HEK293 (cell line): ENCODE measurements at regions not wholly inside any gene's neighbourhood (a gene's known extent, or its start where the extent isn't known, plus 50 kb on each side); places are given as distances from the start of the nearest gene placed in this dataset.

Experiments
- CTCF ChIA-PET: fragments of 350-600 bp; formaldehyde crosslinking; extraction: SDS; loops from one replicate; lab custom pipeline; 2021; ENCODE audit warnings: antibody characterized with exemption; lab: Yijun Ruan, JAX
- POLR2A ChIA-PET: fragments of 300-600 bp; formaldehyde crosslinking; extraction: SDS; loops from one replicate; lab custom pipeline; 2020; ENCODE audit warnings: antibody characterized with exemption, inconsistent platforms; lab: Yijun Ruan, JAX
- H3K27ac ChIP-seq: fragments of 200-500 bp; sonication (Bioruptor generic); 2 replicates; pipeline ENCODE4 v1.5.1; 2014; ENCODE audit warnings: low read depth, low read length, control low read depth, inconsistent platforms; ENCODE audit errors: extremely low read depth
- H3K36me3 ChIP-seq, 2 experiments: fragments of 200-500 bp in 1 of 2; sonication (Bioruptor generic) in 1 of 2; 1 replicate in 1 of 2; 2 replicates in 1 of 2; pipeline ENCODE4 v1.5.1; 2014 to 2017; ENCODE audit warnings: inconsistent platforms in 2 of 2, low read length in 2 of 2; ENCODE audit not compliant: control insufficient read depth in 2 of 2, insufficient read depth in 1 of 2
- H3K4me1 ChIP-seq: fragments of 200-500 bp; sonication (Bioruptor generic); 2 replicates; pipeline ENCODE4 v1.5.1; 2014; ENCODE audit warnings: mild to moderate bottlenecking, low read length, inconsistent platforms; ENCODE audit not compliant: control insufficient read depth, insufficient read depth
- H3K4me3 ChIP-seq: 2 replicates; pipeline ENCODE4 v1.5.1; 2011; ENCODE audit warnings: low read depth, mild to moderate bottlenecking, control low read depth, low read length, moderate library complexity
- H3K9me3 ChIP-seq: fragments of 200-500 bp; sonication (Bioruptor generic); 2 replicates; pipeline ENCODE4 v1.5.1; 2014; ENCODE audit warnings: low read depth, low read length, inconsistent platforms; ENCODE audit not compliant: control insufficient read depth, insufficient read depth
- GLI2 ChIP-seq: fragments of 450-650 bp; formaldehyde crosslinking; IDR thresholded peaks from 2 replicates; pipeline ENCODE4; 2017; ENCODE audit warnings: missing biosample characterization, missing genetic modification characterization, low read depth, borderline replicate concordance
- HOXA7 ChIP-seq: sonication (generic); formaldehyde crosslinking; IDR thresholded peaks from 2 replicates; pipeline ENCODE4 v1.8.1; 2022; ENCODE audit warnings: missing genetic modification reagents, borderline replicate concordance
- KLF16 ChIP-seq: fragments of 450-650 bp; formaldehyde crosslinking; IDR thresholded peaks from 2 replicates; pipeline ENCODE4 v1.5.1; 2017; ENCODE audit warnings: missing biosample characterization, missing genetic modification characterization
- KLF7 ChIP-seq: fragments of 450-650 bp; formaldehyde crosslinking; IDR thresholded peaks from 2 replicates; pipeline ENCODE4 v1.5.1; 2016; ENCODE audit warnings: missing biosample characterization, missing genetic modification characterization, borderline replicate concordance
- RBAK ChIP-seq: fragments of 450-650 bp; formaldehyde crosslinking; IDR thresholded peaks from 2 replicates; pipeline ENCODE4 v1.5.1; 2016; ENCODE audit warnings: missing biosample characterization, missing genetic modification characterization
- SCRT1 ChIP-seq: fragments of 450-650 bp; formaldehyde crosslinking; IDR thresholded peaks from 2 replicates; pipeline ENCODE4 v1.5.1; 2016; ENCODE audit warnings: missing biosample characterization, missing genetic modification characterization, borderline replicate concordance
- YY1 ChIP-seq: fragments of 450-650 bp; formaldehyde crosslinking; IDR thresholded peaks from 2 replicates; pipeline ENCODE4 v1.5.1; 2018; ENCODE audit warnings: missing biosample characterization, missing genetic modification characterization
- ZBTB48 ChIP-seq: fragments of 450-650 bp; formaldehyde crosslinking; IDR thresholded peaks from 2 replicates; pipeline ENCODE4 v1.5.1; 2016; ENCODE audit warnings: missing biosample characterization, missing genetic modification characterization
- ZFP3 ChIP-seq: fragments of 450-650 bp; formaldehyde crosslinking; IDR thresholded peaks from 2 replicates; pipeline ENCODE4 v1.5.1; 2016; ENCODE audit warnings: low read depth, missing biosample characterization, missing genetic modification characterization
- ZNF248 ChIP-seq: fragments of 450-650 bp; formaldehyde crosslinking; IDR thresholded peaks from 2 replicates; pipeline ENCODE4 v1.5.1; 2017; ENCODE audit warnings: missing biosample characterization, missing genetic modification characterization
- ZNF311 ChIP-seq: fragments of 450-650 bp; formaldehyde crosslinking; IDR thresholded peaks from 2 replicates; pipeline ENCODE4 v1.5.1; 2017; ENCODE audit warnings: missing biosample characterization, missing genetic modification characterization, borderline replicate concordance
- ZNF416 ChIP-seq: fragments of 450-650 bp; formaldehyde crosslinking; IDR thresholded peaks from 2 replicates; pipeline ENCODE4 v1.5.1; 2016; ENCODE audit warnings: missing biosample characterization, missing genetic modification characterization
- ZNF433 ChIP-seq: fragments of 450-650 bp; formaldehyde crosslinking; IDR thresholded peaks from 2 replicates; pipeline ENCODE4 v1.5.1; 2016; ENCODE audit warnings: missing biosample characterization, missing genetic modification characterization, low read depth
- ZNF48 ChIP-seq: fragments of 450-650 bp; formaldehyde crosslinking; IDR thresholded peaks from 2 replicates; pipeline ENCODE4 v1.5.1; 2016; ENCODE audit warnings: missing biosample characterization, missing genetic modification characterization
- ZNF510 ChIP-seq: fragments of 450-650 bp; formaldehyde crosslinking; IDR thresholded peaks from 2 replicates; pipeline ENCODE4 v1.5.1; 2018; ENCODE audit warnings: mild to moderate bottlenecking, missing genetic modification characterization, missing biosample characterization; ENCODE audit not compliant: insufficient replicate concordance
- ZNF555 ChIP-seq: fragments of 450-650 bp; formaldehyde crosslinking; conservative IDR thresholded peaks from 2 replicates; pipeline ENCODE4 v1.5.1; 2017; ENCODE audit warnings: missing biosample characterization, mild to moderate bottlenecking, missing genetic modification characterization, inconsistent platforms
- ZNF624 ChIP-seq: fragments of 450-650 bp; formaldehyde crosslinking; IDR thresholded peaks from 2 replicates; pipeline ENCODE4 v1.5.1; 2017; ENCODE audit warnings: missing biosample characterization, missing genetic modification characterization
- ZNF658 ChIP-seq: fragments of 450-650 bp; formaldehyde crosslinking; IDR thresholded peaks from 2 replicates; pipeline ENCODE4; 2016; ENCODE audit warnings: missing biosample characterization, missing genetic modification characterization
- ZNF664 ChIP-seq: fragments of 450-650 bp; formaldehyde crosslinking; IDR thresholded peaks from 2 replicates; pipeline ENCODE4 v1.5.1; 2016; ENCODE audit warnings: missing biosample characterization, missing genetic modification characterization
- ZNF707 ChIP-seq: fragments of 450-650 bp; formaldehyde crosslinking; IDR thresholded peaks from 2 replicates; pipeline ENCODE4 v1.5.1; 2016; ENCODE audit warnings: missing biosample characterization, missing genetic modification characterization
- ZNF785 ChIP-seq: fragments of 450-650 bp; formaldehyde crosslinking; IDR thresholded peaks from 2 replicates; pipeline ENCODE4 v1.5.1; 2016; ENCODE audit warnings: missing biosample characterization, missing genetic modification characterization
- ZNF791 ChIP-seq: fragments of 450-650 bp; formaldehyde crosslinking; IDR thresholded peaks from 2 replicates; pipeline ENCODE4 v1.5.1; 2016; ENCODE audit warnings: missing biosample characterization, missing genetic modification characterization
- ZNF830 ChIP-seq: fragments of 450-650 bp; IDR thresholded peaks from 2 replicates; pipeline ENCODE4 v1.5.0; 2018; ENCODE audit warnings: missing biosample characterization, missing genetic modification characterization, low read depth, mild to moderate bottlenecking, moderate library complexity
- ZNF837 ChIP-seq: fragments of 450-650 bp; formaldehyde crosslinking; IDR thresholded peaks from 2 replicates; pipeline ENCODE4 v1.5.1; 2016; ENCODE audit warnings: missing biosample characterization, missing genetic modification characterization
- ZNF843 ChIP-seq: fragments of 450-650 bp; formaldehyde crosslinking; IDR thresholded peaks from 2 replicates; pipeline ENCODE4 v1.5.1; 2016; ENCODE audit warnings: missing biosample characterization, missing genetic modification characterization
- TF ChIP-seq, protein P1 (sequence below): fragments of 450-650 bp; formaldehyde crosslinking; IDR thresholded peaks from 2 replicates; pipeline ENCODE4 v1.5.1; 2017; ENCODE audit warnings: missing biosample characterization, missing genetic modification characterization
- TF ChIP-seq, protein P2 (sequence below): sonication (generic); formaldehyde crosslinking; IDR thresholded peaks from 2 replicates; pipeline ENCODE4 v1.8.1; 2022; ENCODE audit warnings: mild to moderate bottlenecking, moderate library complexity, missing genetic modification reagents
- TF ChIP-seq, protein P3 (sequence below): fragments of 450-650 bp; formaldehyde crosslinking; IDR thresholded peaks from 2 replicates; pipeline ENCODE4 v1.5.1; 2016; ENCODE audit warnings: missing biosample characterization, missing genetic modification characterization, low read depth
- TF ChIP-seq, protein P4 (sequence below): fragments of 450-650 bp; formaldehyde crosslinking; IDR thresholded peaks from 2 replicates; pipeline ENCODE4 v1.5.1; 2016; ENCODE audit warnings: missing biosample characterization, missing genetic modification characterization
- TF ChIP-seq, protein P5 (sequence below): fragments of 450-650 bp; formaldehyde crosslinking; IDR thresholded peaks from 2 replicates; pipeline ENCODE4 v1.5.1; 2017; ENCODE audit warnings: missing biosample characterization, missing genetic modification characterization

DNA sequence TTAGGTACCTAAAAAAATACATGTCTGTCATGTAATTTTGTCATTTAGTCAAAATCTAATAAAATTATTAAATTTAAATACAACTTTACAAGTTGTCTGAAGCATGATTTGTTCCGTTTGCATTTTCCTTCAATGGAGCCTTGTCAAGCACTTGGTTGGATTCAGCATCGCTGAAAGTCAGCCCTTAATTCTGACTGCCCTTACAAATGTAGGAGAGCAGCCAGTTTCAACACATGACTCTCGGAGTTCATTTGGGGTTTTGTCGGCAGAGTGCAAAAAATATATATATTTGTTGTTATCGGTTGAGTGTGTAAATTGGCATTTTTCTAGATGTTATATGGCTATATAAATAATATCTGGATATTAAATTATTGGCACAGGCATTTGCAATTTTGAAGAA, 180.6 kb downstream of the RPS12 start:
- CTCF ChIA-PET, result no interaction called here
- H3K36me3 ChIP-seq, result no peaks in the 10 kb centered on the region
- POLR2A ChIA-PET, result no interaction called here
- H3K27ac ChIP-seq, result no peak overlapping the region
- no peaks in the 10 kb centered on the region for H3K9me3 ChIP-seq
- no peak overlapping the region for H3K4me3 ChIP-seq
- no peaks in the 10 kb centered on the region for H3K4me1 ChIP-seq
- TF ChIP-seq, protein P1, sequence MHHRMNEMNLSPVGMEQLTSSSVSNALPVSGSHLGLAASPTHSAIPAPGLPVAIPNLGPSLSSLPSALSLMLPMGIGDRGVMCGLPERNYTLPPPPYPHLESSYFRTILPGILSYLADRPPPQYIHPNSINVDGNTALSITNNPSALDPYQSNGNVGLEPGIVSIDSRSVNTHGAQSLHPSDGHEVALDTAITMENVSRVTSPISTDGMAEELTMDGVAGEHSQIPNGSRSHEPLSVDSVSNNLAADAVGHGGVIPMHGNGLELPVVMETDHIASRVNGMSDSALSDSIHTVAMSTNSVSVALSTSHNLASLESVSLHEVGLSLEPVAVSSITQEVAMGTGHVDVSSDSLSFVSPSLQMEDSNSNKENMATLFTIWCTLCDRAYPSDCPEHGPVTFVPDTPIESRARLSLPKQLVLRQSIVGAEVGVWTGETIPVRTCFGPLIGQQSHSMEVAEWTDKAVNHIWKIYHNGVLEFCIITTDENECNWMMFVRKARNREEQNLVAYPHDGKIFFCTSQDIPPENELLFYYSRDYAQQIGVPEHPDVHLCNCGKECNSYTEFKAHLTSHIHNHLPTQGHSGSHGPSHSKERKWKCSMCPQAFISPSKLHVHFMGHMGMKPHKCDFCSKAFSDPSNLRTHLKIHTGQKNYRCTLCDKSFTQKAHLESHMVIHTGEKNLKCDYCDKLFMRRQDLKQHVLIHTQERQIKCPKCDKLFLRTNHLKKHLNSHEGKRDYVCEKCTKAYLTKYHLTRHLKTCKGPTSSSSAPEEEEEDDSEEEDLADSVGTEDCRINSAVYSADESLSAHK (tag by site-specific recombination), result no peak
- TF ChIP-seq ZFP3 (tag by site-specific recombination) (no peak), ZNF830 (tag by site-specific recombination) (no peak), YY1 (tag by site-specific recombination) (no peak), SCRT1 (tag by site-specific recombination) (no peak), KLF7 (no peak), ZNF624 (no peak), ZNF510 (tag by site-specific recombination) (no peak), RBAK (tag by site-specific recombination) (no peak), ZNF843 (no peak)
- TF ChIP-seq, protein P2, sequence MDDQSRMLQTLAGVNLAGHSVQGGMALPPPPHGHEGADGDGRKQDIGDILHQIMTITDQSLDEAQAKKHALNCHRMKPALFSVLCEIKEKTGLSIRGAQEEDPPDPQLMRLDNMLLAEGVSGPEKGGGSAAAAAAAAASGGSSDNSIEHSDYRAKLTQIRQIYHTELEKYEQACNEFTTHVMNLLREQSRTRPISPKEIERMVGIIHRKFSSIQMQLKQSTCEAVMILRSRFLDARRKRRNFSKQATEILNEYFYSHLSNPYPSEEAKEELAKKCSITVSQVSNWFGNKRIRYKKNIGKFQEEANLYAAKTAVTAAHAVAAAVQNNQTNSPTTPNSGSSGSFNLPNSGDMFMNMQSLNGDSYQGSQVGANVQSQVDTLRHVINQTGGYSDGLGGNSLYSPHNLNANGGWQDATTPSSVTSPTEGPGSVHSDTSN, result no peak
- TF ChIP-seq, protein P3, sequence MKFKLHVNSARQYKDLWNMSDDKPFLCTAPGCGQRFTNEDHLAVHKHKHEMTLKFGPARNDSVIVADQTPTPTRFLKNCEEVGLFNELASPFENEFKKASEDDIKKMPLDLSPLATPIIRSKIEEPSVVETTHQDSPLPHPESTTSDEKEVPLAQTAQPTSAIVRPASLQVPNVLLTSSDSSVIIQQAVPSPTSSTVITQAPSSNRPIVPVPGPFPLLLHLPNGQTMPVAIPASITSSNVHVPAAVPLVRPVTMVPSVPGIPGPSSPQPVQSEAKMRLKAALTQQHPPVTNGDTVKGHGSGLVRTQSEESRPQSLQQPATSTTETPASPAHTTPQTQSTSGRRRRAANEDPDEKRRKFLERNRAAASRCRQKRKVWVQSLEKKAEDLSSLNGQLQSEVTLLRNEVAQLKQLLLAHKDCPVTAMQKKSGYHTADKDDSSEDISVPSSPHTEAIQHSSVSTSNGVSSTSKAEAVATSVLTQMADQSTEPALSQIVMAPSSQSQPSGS (tag by site-specific recombination), result no peak
- TF ChIP-seq, protein P4, sequence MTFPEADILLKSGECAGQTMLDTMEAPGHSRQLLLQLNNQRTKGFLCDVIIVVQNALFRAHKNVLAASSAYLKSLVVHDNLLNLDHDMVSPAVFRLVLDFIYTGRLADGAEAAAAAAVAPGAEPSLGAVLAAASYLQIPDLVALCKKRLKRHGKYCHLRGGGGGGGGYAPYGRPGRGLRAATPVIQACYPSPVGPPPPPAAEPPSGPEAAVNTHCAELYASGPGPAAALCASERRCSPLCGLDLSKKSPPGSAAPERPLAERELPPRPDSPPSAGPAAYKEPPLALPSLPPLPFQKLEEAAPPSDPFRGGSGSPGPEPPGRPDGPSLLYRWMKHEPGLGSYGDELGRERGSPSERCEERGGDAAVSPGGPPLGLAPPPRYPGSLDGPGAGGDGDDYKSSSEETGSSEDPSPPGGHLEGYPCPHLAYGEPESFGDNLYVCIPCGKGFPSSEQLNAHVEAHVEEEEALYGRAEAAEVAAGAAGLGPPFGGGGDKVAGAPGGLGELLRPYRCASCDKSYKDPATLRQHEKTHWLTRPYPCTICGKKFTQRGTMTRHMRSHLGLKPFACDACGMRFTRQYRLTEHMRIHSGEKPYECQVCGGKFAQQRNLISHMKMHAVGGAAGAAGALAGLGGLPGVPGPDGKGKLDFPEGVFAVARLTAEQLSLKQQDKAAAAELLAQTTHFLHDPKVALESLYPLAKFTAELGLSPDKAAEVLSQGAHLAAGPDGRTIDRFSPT (tag by site-specific recombination), result no peak
- TF ChIP-seq, protein P5, sequence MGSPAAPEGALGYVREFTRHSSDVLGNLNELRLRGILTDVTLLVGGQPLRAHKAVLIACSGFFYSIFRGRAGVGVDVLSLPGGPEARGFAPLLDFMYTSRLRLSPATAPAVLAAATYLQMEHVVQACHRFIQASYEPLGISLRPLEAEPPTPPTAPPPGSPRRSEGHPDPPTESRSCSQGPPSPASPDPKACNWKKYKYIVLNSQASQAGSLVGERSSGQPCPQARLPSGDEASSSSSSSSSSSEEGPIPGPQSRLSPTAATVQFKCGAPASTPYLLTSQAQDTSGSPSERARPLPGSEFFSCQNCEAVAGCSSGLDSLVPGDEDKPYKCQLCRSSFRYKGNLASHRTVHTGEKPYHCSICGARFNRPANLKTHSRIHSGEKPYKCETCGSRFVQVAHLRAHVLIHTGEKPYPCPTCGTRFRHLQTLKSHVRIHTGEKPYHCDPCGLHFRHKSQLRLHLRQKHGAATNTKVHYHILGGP (tag by site-specific recombination), result no peak

DNA sequence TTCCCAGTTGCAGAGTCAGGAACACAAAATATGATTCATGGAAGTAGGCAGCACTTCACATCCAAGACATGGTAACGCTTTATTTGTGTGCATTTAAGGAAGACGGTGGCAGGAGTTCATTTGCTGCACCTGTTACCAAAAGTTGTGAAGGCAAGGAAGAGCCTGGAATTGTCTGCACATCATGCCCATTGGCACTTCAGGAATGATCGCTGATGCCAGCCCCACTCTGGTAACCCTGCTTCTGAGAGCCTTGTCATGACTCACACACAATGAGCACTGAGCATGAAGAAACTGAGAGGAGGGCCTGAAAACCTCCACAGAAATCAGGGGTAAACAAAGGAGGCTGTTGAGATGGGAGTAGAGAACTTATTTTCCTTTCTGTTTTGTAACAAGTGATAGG, 181.1 kb downstream of the RPS12 start:
- Histone ChIP-seq H3K4me3 (no peak overlapping the region), H3K36me3 (no peaks in the 10 kb centered on the region), H3K27ac (no peak overlapping the region), H3K9me3 (no peaks in the 10 kb centered on the region), H3K4me1 (no peaks in the 10 kb centered on the region)
- CTCF ChIA-PET, result no interaction called here
- POLR2A ChIA-PET, result no interaction called here
- TF ChIP-seq ZNF510 (tag by site-specific recombination) (no peak), ZNF664 (tag by site-specific recombination) (no peak), GLI2 (tag by site-specific recombination) (no peak), ZNF658 (no peak), ZNF433 (tag by site-specific recombination) (no peak), ZNF416 (tag by site-specific recombination) (no peak), ZNF707 (tag by site-specific recombination) (no peak), ZNF311 (no peak), ZBTB48 (tag by site-specific recombination) (no peak), KLF16 (no peak), ZNF248 (tag by site-specific recombination) (no peak), ZNF791 (tag by site-specific recombination) (no peak), ZNF837 (no peak), HOXA7 (no peak), ZNF48 (tag by site-specific recombination) (no peak), ZNF555 (tag by site-specific recombination) (no peak), ZNF785 (no peak)
